A549 (cell line): ENCODE measurements at regions not wholly inside any gene's neighbourhood (a gene's known extent, or its start where the extent isn't known, plus 50 kb on each side); places are given as distances from the start of the nearest gene placed in this dataset.

Experiments
- ATAC-seq, 2 experiments: fragments of 200-7000 bp in 1 of 2; fragments of >200 bp in 1 of 2; cut with Nextera tagmentation in 1 of 2; cut with Tn5 transposase in 1 of 2; 3 replicates each; pipeline versions ENCODE4 v1.8.0 to v1.9.1; 2018 to 2020; ENCODE audit warnings: mild to moderate bottlenecking in 1 of 2, moderate library complexity in 1 of 2
- CTCF ChIA-PET: fragments of 300-600 bp; sonication (Branson Sonifier 250); formaldehyde crosslinking; extraction: SDS; loops from one replicate; lab custom pipeline; 2021; ENCODE audit warnings: antibody characterized with exemption, inconsistent platforms; lab: Yijun Ruan, JAX
- POLR2A ChIA-PET: fragments of 350-600 bp; formaldehyde crosslinking; extraction: SDS; loops from one replicate; lab custom pipeline; 2021; ENCODE audit warnings: antibody characterized with exemption, inconsistent platforms; lab: Yijun Ruan, JAX
- DNase-seq, 2 experiments: peaks; one replicate each; pipeline versions ENCODE4 v3.0.0 to v3.0.0-alpha.2; 2011 to 2016; ENCODE audit warnings: low read depth in 1 of 2, low spot score in 1 of 2
- FAIRE-seq: peaks from 2 replicates; lab custom pipeline; 2011; peaks lifted over from hg19 to GRCh38; lab: Jason Lieb, UNC
- H3K27ac ChIP-seq, 2 experiments: fragments of >200 bp; sonication (Bioruptor Twin); formaldehyde crosslinking; 3 replicates each; pipeline ENCODE4 v1.5.1; 2016 to 2017
- H3K4me1 ChIP-seq: fragments of >200 bp; sonication (Bioruptor Twin); formaldehyde crosslinking; 3 replicates; pipeline ENCODE4 v1.6.1; 2016
- H3K4me2 ChIP-seq: fragments of >200 bp; sonication (Bioruptor Twin); formaldehyde crosslinking; 3 replicates; pipeline ENCODE4 v1.6.1; 2016
- H3K4me3 ChIP-seq: fragments of >200 bp; sonication (Bioruptor Twin); formaldehyde crosslinking; 3 replicates; pipeline ENCODE4 v1.5.1; 2016
- H3K9me3 ChIP-seq: fragments of >200 bp; sonication (Bioruptor Twin); formaldehyde crosslinking; 3 replicates; pipeline ENCODE4 v1.6.1; 2016
- CBX2 ChIP-seq: fragments of 200-600 bp; sonication (generic); IDR thresholded peaks from 2 replicates; pipeline ENCODE4 v1.6.1; 2016; ENCODE audit warnings: low read depth, mild to moderate bottlenecking, borderline replicate concordance
- CBX8 ChIP-seq: fragments of 200-600 bp; sonication (generic); IDR thresholded peaks from 2 replicates; pipeline ENCODE4 v1.6.1; 2016
- EHF ChIP-seq: fragments of 250-450 bp; sonication (Bioruptor Pico); IDR thresholded peaks from 2 replicates; pipeline ENCODE4 v1.5.0; 2020; ENCODE audit warnings: mild to moderate bottlenecking
- ESRRA ChIP-seq: fragments of 150-350 bp; IDR thresholded peaks from 2 replicates; pipeline ENCODE4 v1.6.1; 2014; ENCODE audit warnings: mild to moderate bottlenecking, low read length, borderline replicate concordance
- FOXS1 ChIP-seq: fragments of 250-450 bp; sonication (Bioruptor Pico); IDR thresholded peaks from 2 replicates; pipeline ENCODE4 v1.5.0; 2020; ENCODE audit warnings: mild to moderate bottlenecking, moderate library complexity
- HOXA7 ChIP-seq: fragments of 250-450 bp; sonication (Bioruptor Pico); IDR thresholded peaks from 2 replicates; pipeline ENCODE4 v1.5.0; 2020; ENCODE audit warnings: mild to moderate bottlenecking, moderate library complexity
- HOXB13 ChIP-seq: fragments of 250-450 bp; sonication (Bioruptor Pico); IDR thresholded peaks from 2 replicates; pipeline ENCODE4 v1.5.0; 2020; ENCODE audit warnings: low read depth, mild to moderate bottlenecking, moderate library complexity
- HOXB5 ChIP-seq: fragments of 250-450 bp; sonication (Bioruptor Pico); IDR thresholded peaks from 2 replicates; pipeline ENCODE4 v1.5.0; 2020; ENCODE audit warnings: mild to moderate bottlenecking, moderate library complexity
- JUN ChIP-seq, 2 experiments: fragments of >200 bp; sonication (Bioruptor Twin); formaldehyde crosslinking; IDR thresholded peaks; 2 replicates in 1 of 2; 3 replicates in 1 of 2; pipeline ENCODE4 v1.6.1; 2016 to 2017
- JUNB ChIP-seq: fragments of >200 bp; sonication (Bioruptor Twin); formaldehyde crosslinking; IDR thresholded peaks from 2 replicates; pipeline ENCODE4 v1.6.1; 2016
- KDM1A ChIP-seq: fragments of 200-600 bp; sonication (generic); IDR thresholded peaks from 2 replicates; pipeline ENCODE4 v1.6.1; 2016; ENCODE audit warnings: low read depth, mild to moderate bottlenecking
- KDM5A ChIP-seq: fragments of 200-600 bp; sonication (generic); IDR thresholded peaks from 2 replicates; pipeline ENCODE4 v1.6.1; 2016; ENCODE audit warnings: antibody characterized with exemption, mild to moderate bottlenecking
- MAFK ChIP-seq: fragments of 450-650 bp; IDR thresholded peaks from 2 replicates; pipeline ENCODE4 v1.6.1; 2014; ENCODE audit not compliant: partially characterized antibody
- MAZ ChIP-seq: fragments of 150-350 bp; IDR thresholded peaks from 2 replicates; pipeline ENCODE4 v1.6.1; 2014; ENCODE audit warnings: antibody characterized with exemption, low read depth, low read length, borderline replicate concordance
- MYC ChIP-seq: IDR thresholded peaks from 2 replicates; pipeline ENCODE4 v1.6.1; 2012; ENCODE audit warnings: mild to moderate bottlenecking, inconsistent platforms, low read length, improper control_type of control experiment, borderline replicate concordance
- POLR2A ChIP-seq: IDR thresholded peaks from 2 replicates; pipeline ENCODE4 v1.6.1; 2012; ENCODE audit warnings: mild to moderate bottlenecking, low read length
- RARB ChIP-seq: fragments of 250-450 bp; sonication (Bioruptor Pico); IDR thresholded peaks from 2 replicates; pipeline ENCODE4 v1.8.0; 2021; ENCODE audit warnings: mild to moderate bottlenecking, moderate library complexity
- RNF2 ChIP-seq: fragments of 200-600 bp; sonication (generic); IDR thresholded peaks from 2 replicates; pipeline ENCODE4 v1.6.1; 2016; ENCODE audit warnings: low read depth, mild to moderate bottlenecking, antibody characterized with exemption, moderate library complexity, borderline replicate concordance
- SREBF2 ChIP-seq: fragments of 450-650 bp; IDR thresholded peaks from 2 replicates; pipeline ENCODE4 v1.6.1; 2014; ENCODE audit warnings: mild to moderate bottlenecking, moderate library complexity
- TP53 ChIP-seq: fragments of 250-450 bp; sonication (Bioruptor Pico); IDR thresholded peaks from 2 replicates; pipeline ENCODE4 v1.5.0; 2021; ENCODE audit warnings: mild to moderate bottlenecking, moderate library complexity
- ZSCAN20 ChIP-seq: fragments of 250-450 bp; sonication (Bioruptor Pico); IDR thresholded peaks from 2 replicates; pipeline ENCODE4 v1.8.0; 2022; ENCODE audit warnings: mild to moderate bottlenecking, moderate library complexity
- WGBS: methylation state at CpG from one replicate; pipeline ENCODE4 v1.1.6; 2017; ENCODE audit errors: missing lambda C conversion rate; 5-methylcytosine and 5-hydroxymethylcytosine counted together
- TF ChIP-seq, protein P1 (sequence below): fragments of 250-450 bp; sonication (Bioruptor Pico); IDR thresholded peaks from 2 replicates; pipeline ENCODE4 v1.5.0; 2020; ENCODE audit warnings: low read depth, mild to moderate bottlenecking, moderate library complexity
- TF ChIP-seq, protein P2 (sequence below): fragments of 150-350 bp; IDR thresholded peaks from 2 replicates; pipeline ENCODE4 v1.6.1; 2014; ENCODE audit warnings: low read depth, mild to moderate bottlenecking, low read length
- TF ChIP-seq, protein P3 (sequence below): fragments of 450-650 bp; IDR thresholded peaks from 2 replicates; pipeline ENCODE4 v1.6.1; 2014; ENCODE audit warnings: antibody characterized with exemption
- TF ChIP-seq, protein P4 (sequence below): fragments of 200-600 bp; sonication (generic); IDR thresholded peaks from 2 replicates; pipeline ENCODE4 v1.6.1; 2016; ENCODE audit warnings: antibody characterized with exemption, mild to moderate bottlenecking, moderate library complexity

- TF ChIP-seq ESRRA (no peak), KDM5A (no peak)
Observed at GRCh38 chr2:76128622-76129021, 417.9 kb upstream of the GCFC2 start (continued).

GRCh38 chr2:76120176-76120575 lies 409.5 kb upstream of the GCFC2 start:
- FAIRE-seq (no peak), DNase-seq (no peak), ATAC-seq (no peak)
- Histone ChIP-seq H3K4me3 (no peak overlapping the region), H3K4me2 (no peak overlapping the region), H3K27ac (no peak overlapping the region), H3K4me1 (no peaks in the 10 kb centered on the region), H3K9me3 (peaks cover 6% of the 10 kb centered on the region; the same call in 2 of the 3 replicates)
- ChIA-PET POLR2A (no interaction called here), CTCF (no interaction called here)
- TF ChIP-seq KDM5A (no peak), MYC (no peak), MAFK (no peak), RARB (no peak), CBX8 (no peak), FOXS1 (CRISPR knock-in tag) (no peak), MAZ (no peak), SREBF2 (no peak)
- TF ChIP-seq, protein P1, sequence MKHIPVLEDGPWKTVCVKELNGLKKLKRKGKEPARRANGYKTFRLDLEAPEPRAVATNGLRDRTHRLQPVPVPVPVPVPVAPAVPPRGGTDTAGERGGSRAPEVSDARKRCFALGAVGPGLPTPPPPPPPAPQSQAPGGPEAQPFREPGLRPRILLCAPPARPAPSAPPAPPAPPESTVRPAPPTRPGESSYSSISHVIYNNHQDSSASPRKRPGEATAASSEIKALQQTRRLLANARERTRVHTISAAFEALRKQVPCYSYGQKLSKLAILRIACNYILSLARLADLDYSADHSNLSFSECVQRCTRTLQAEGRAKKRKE (CRISPR knock-in tag): no peak
- TF ChIP-seq, protein P2, sequence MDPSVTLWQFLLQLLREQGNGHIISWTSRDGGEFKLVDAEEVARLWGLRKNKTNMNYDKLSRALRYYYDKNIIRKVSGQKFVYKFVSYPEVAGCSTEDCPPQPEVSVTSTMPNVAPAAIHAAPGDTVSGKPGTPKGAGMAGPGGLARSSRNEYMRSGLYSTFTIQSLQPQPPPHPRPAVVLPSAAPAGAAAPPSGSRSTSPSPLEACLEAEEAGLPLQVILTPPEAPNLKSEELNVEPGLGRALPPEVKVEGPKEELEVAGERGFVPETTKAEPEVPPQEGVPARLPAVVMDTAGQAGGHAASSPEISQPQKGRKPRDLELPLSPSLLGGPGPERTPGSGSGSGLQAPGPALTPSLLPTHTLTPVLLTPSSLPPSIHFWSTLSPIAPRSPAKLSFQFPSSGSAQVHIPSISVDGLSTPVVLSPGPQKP: no peak
- 7% methylated on average over 1 of the region's 1 CpG for WGBS

GRCh38 chr2:76089683-76090082 lies 379.0 kb upstream of the GCFC2 start:
- ChIA-PET POLR2A (no interaction called here), CTCF (no interaction called here)
- Histone ChIP-seq H3K4me3 (no peak overlapping the region), H3K27ac (no peak overlapping the region), H3K4me2 (no peak overlapping the region), H3K9me3 (no peaks in the 10 kb centered on the region), H3K4me1 (no peaks in the 10 kb centered on the region)
- FAIRE-seq (no peak), ATAC-seq (no peak), DNase-seq (no peak)
- TF ChIP-seq, protein P1 (CRISPR knock-in tag): no peak
- TF ChIP-seq TP53 (CRISPR knock-in tag) (no peak), JUN (IDR thresholded peaks at IDR 0.05) (no peak), HOXB13 (no peak), EHF (CRISPR knock-in tag) (no peak), HOXA7 (CRISPR knock-in tag) (no peak), POLR2A (no peak), MAZ (no peak), RNF2 (no peak), KDM5A (no peak), ZSCAN20 (CRISPR knock-in tag) (no peak), HOXB5 (no peak), SREBF2 (no peak), KDM1A (no peak), MAFK (no peak), CBX2 (no peak), JUNB (no peak)
- TF ChIP-seq, protein P3, sequence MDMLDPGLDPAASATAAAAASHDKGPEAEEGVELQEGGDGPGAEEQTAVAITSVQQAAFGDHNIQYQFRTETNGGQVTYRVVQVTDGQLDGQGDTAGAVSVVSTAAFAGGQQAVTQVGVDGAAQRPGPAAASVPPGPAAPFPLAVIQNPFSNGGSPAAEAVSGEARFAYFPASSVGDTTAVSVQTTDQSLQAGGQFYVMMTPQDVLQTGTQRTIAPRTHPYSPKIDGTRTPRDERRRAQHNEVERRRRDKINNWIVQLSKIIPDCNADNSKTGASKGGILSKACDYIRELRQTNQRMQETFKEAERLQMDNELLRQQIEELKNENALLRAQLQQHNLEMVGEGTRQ: no peak
- TF ChIP-seq, protein P2: no peak
- TF ChIP-seq, protein P4, sequence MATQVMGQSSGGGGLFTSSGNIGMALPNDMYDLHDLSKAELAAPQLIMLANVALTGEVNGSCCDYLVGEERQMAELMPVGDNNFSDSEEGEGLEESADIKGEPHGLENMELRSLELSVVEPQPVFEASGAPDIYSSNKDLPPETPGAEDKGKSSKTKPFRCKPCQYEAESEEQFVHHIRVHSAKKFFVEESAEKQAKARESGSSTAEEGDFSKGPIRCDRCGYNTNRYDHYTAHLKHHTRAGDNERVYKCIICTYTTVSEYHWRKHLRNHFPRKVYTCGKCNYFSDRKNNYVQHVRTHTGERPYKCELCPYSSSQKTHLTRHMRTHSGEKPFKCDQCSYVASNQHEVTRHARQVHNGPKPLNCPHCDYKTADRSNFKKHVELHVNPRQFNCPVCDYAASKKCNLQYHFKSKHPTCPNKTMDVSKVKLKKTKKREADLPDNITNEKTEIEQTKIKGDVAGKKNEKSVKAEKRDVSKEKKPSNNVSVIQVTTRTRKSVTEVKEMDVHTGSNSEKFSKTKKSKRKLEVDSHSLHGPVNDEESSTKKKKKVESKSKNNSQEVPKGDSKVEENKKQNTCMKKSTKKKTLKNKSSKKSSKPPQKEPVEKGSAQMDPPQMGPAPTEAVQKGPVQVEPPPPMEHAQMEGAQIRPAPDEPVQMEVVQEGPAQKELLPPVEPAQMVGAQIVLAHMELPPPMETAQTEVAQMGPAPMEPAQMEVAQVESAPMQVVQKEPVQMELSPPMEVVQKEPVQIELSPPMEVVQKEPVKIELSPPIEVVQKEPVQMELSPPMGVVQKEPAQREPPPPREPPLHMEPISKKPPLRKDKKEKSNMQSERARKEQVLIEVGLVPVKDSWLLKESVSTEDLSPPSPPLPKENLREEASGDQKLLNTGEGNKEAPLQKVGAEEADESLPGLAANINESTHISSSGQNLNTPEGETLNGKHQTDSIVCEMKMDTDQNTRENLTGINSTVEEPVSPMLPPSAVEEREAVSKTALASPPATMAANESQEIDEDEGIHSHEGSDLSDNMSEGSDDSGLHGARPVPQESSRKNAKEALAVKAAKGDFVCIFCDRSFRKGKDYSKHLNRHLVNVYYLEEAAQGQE: no peak
